ENCODE measurements at regions not wholly inside any gene's neighbourhood (a gene's known extent, or its start where the extent isn't known, plus 50 kb on each side); places are given as distances from the start of the nearest gene placed in this dataset.

GRCh38 chr7:50205011-50205410 is 99.5 kb upstream of the IKZF1 start:
- TF ChIP-seq CTCF (conservative IDR thresholded peaks at IDR 0.05; ENCODE audit: low read depth, low read length) = no peak
- DNase-seq (ENCODE audit: low read depth) = no peak

GRCh38 chr7:50204581-50204980 is 99.9 kb upstream of the IKZF1 start:
- H3K4me3 ChIP-seq (ENCODE audit: low read depth, low read length) = no peak overlapping the region
- TF ChIP-seq CTCF (conservative IDR thresholded peaks at IDR 0.05; ENCODE audit: low read depth, low read length) = no peak
- DNase-seq (ENCODE audit: low read depth) = no peak

More at GRCh38 chr7:50205011-50205410, 99.5 kb upstream of the IKZF1 start:
- no peak overlapping the region for H3K4me3 ChIP-seq (ENCODE audit: low read depth, low read length)

GRCh38 chr7:50203521-50203920 is 101.0 kb upstream of the IKZF1 start:
- H3K4me3 ChIP-seq (ENCODE audit: low read depth, low read length) = no peak overlapping the region
- TF ChIP-seq CTCF (conservative IDR thresholded peaks at IDR 0.05; ENCODE audit: low read depth, low read length) = no peak
- no peak for DNase-seq (ENCODE audit: low read depth)

- DNase-seq (ENCODE audit: low read depth) = no peak
- TF ChIP-seq CTCF (conservative IDR thresholded peaks at IDR 0.05; ENCODE audit: low read depth, low read length) = no peak
- no peak overlapping the region for H3K4me3 ChIP-seq (ENCODE audit: low read depth, low read length)
These were observed 102.4 kb upstream of the IKZF1 start for GRCh38 chr7:50202052-50202555.

- no peak for TF ChIP-seq CTCF (conservative IDR thresholded peaks at IDR 0.05; ENCODE audit: low read depth, low read length)
- no peak for DNase-seq (ENCODE audit: low read depth)
- no peak overlapping the region for H3K4me3 ChIP-seq (ENCODE audit: low read depth, low read length)
These were observed 104.7 kb upstream of the IKZF1 start for GRCh38 chr7:50199824-50200223.

GRCh38 chr7:50197549-50197948 is 104.5 kb upstream of the ZPBP start:
- peak; percentile 23 for DNase-seq (ENCODE audit: low read depth)
- no peak overlapping the region for H3K4me3 ChIP-seq (ENCODE audit: low read depth, low read length)
- TF ChIP-seq CTCF (conservative IDR thresholded peaks at IDR 0.05; ENCODE audit: low read depth, low read length) = no peak

GRCh38 chr7:50196719-50197118 is 103.7 kb upstream of the ZPBP start:
- no peak for TF ChIP-seq CTCF (conservative IDR thresholded peaks at IDR 0.05; ENCODE audit: low read depth, low read length)
- H3K4me3 ChIP-seq (ENCODE audit: low read depth, low read length) = no peak overlapping the region
- DNase-seq (ENCODE audit: low read depth) = no peak
